NCI-H2029 (cell line): ENCODE measurements at regions not wholly inside any gene's neighbourhood (a gene's known extent, or its start where the extent isn't known, plus 50 kb on each side); places are given as distances from the start of the nearest gene placed in this dataset.

Experiments
- DNase-seq: peaks from one replicate; lab custom pipeline; 2025; lab: John Stamatoyannopoulos, UW

DNA sequence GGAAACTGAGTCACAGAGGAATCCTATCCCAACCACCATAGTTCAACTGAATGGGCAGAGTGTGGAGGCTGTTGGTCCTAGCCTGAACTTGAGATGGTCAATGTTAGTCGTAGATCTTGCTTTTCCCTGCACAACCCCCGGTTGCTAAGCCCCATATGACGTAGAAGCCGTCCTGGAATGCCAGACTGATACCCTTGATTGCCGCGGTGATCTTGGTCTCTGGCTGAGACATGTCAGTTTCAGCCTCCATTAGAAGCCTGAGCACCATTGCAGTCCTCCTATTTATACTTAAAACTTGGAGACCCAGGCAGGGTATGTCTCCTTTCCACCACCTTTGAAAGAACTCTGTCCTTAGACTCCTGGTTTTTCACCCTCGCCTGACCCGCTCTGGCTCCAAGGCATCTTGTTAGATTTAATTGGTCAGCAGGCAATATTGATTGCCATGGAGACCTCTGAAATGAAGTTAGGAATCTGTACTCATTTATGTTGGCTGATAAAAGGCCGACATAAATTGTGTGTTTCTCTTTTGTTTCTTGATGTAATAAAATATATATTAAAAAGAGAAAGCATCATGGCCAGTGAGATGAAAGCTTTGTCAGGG, 53.4 kb downstream of the RPLP1 start:
- no peak for DNase-seq

DNA sequence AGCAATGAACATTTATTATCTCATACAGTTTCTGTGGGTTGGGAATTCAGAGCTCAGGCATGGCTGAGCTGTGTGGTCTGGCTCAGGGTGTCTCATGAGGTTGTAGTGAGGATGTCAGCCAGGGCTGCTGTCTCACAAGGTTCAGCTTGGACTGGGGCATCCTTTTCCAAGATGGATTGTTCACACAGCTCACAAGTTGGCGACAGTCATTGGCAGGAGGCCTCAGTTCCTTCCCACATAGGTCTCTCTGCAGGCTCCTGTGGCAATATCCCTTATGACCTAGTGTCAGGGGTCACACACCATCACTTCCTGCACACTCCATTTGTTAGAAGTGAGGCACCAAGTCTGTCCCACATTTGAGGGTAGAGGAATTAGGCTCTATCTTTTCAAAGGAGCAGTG, 56.0 kb downstream of the RPLP1 start:
- no peak for DNase-seq

DNA sequence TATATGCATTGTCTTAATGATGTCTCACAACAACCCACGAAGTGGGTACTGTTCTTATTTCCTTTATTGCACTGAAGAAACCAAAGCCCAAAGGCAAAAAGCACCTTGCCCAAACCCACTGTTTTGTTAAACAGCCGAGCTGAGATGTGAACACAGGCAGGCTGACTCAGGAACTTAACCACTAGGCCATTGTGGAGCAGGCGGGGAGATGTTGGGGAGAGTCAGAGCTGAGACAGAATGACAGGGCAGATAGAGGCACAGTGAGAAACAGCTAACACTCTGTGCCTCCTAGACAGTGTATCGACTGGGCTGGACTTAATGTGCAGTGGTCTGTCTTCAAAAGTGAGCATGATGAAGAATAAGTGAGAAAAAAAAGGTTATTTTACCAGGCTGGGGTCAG, 56.5 kb downstream of the RPLP1 start:
- DNase-seq, result no peak

DNA sequence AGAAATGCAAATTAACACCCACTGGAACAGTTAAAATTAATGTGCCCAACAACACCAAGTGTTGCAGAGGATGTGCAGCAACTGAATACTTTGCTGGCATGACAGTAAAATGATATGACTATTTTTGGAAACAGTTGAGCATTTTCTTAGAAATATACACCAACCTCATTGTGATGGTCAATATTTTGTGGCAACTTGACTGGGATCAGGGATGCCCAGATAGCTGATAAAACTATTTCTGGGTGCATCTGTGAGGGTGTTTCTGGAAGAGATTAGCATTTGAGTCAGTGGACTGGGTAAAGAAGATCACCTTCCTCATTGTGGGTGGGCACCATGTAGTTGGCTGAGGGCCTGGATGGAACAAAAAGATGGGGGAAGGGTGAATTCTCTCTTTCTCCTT, 57.9 kb downstream of the RPLP1 start:
- DNase-seq, result no peak

DNA sequence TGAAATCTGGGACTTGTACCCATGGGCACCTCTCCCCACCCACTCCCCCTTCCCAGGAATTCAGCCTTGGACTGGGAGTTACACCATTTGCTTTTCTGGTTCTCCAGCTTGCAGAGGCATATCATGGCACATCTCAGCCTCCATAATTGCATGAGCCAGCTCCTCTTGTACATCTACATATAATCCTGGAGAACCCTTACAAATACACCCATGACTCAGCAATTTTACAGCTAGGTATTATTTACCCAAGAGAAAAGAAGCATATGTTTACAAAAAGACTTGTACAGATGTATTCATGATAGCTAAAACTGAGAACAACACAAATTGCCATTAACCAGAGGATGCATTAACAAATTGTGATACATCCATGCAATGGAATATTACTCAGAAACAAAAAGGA, 58.4 kb downstream of the RPLP1 start:
- DNase-seq, result no peak

DNA sequence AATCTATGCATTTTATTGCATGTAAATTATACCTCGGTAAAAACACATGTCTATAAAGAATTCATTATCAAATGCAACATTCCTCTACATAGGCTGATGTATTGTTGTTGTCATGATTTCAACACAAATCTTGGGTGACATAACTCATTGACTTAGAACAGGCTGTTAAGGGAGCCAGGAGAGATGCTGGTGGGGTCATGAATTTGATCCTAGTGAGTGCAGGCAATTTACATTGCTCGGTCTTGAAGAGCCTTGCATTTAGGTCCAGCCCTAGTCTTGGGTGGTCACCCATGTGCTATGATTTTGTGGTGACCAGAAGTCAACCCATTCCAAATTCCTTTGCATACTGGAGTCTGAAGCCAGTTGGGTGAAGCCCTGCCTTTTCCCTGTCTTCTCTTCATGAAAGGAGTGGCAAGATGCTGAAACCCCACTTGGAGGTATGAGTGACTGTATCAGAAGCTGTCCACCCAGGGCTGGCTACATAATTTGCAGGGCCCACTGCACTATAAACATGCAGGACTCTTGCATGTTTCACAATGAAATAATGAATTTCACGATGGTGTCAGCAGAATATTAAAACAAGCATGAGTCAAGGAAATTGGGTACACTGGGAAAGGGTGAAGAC, 59.2 kb downstream of the RPLP1 start:
- no peak for DNase-seq

DNA sequence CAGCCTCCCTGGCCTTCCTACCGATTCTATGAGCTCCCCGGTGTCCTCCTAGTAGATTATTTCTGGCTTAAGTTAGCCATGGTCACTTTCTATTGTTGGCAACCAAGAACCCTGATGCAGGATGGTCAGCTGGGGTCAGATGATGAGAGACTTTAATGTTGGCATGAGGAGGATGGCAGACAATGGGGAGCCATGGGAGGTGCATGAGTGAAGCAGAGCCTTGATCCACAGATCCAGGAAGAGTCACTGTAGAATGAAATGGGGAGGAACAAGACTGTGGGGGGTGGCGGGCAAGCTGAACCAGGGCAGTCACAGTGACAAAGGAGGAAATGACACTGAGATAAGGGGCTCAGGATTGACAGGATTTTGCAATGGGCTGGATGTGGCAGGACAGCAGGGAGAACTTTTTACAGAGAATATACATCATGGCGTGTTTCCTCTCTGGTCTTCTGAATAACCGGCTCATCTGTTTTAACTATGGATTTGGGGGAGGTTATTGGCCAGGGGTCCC, 60.9 kb downstream of the RPLP1 start:
- DNase-seq, result no peak

DNA sequence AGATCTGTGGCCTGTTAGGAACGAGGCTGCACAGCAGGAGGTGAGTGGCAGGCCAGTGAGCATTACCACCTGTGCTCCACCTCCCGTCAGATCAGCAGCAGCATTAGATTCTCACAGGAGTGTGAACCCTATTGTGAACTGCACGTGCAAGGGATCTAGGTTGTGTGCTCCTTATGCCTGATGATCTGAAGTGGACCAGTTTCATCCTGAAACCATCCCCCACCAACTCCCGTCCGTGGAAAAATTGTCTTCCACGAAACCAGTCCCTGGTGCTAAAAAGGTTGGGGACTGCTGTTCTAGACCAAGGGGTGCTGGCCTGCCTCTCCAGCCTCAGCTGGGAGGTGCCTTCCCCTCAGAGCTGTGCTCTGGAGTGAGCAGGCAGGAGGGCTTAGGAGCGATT, 61.4 kb downstream of the RPLP1 start:
- DNase-seq, result no peak

DNA sequence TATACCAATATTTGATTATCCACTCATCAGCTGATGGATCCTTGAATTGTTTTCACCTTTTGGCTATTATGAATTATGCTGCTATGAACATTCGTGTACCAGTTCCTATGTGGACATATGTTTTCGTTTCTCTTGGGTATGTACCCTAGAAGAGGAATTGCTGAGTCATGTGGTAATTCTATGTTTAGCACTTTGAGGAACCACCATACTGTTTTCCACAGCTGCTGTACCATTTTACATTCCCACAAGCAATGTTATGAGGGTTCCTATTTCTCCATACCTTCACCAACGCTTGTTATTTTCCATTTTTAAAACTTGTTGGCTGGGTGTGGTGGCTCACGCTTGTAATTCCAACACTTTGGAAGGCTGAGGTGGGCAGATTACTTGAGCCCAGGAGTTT, 62.9 kb downstream of the RPLP1 start:
- DNase-seq, result no peak

DNA sequence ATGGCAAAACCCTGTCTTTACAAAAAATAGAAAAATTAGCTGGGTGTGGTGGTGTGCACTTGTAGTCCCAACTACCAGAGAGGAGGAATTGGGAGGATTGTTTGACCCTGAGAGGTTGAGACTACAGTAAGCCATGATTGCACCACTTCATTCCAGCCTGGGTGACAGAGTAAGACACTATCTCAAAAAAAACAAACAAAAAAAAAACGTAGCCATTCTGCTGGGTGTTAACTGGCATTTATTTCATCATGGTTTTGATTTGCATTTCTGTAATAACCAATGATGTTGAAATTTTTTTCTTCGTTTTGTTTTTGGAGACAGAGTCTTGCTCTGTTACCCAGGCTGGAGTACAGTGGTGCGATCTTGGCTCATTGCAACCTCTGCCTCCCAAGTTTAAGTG, 63.3 kb downstream of the RPLP1 start:
- no peak for DNase-seq

DNA sequence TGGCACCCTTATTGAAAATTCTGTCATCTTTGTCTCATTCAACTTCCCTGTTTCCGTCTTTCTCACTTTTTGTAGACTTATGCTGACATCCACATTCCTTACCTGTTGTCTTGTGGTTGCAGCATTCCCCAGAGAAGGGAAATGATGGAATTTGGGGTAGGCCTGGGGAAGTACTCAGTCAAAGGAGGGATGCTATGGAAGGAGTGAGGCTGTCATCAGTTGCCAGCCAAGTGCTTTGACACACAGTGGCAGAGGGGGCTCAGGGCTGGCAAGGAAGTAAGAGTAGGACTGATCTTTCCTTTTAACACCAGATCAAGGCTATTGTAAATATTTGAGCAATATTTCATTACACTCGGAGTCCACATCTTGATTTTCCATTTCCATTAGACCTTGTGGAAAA, 64.4 kb downstream of the RPLP1 start:
- no peak for DNase-seq

DNA sequence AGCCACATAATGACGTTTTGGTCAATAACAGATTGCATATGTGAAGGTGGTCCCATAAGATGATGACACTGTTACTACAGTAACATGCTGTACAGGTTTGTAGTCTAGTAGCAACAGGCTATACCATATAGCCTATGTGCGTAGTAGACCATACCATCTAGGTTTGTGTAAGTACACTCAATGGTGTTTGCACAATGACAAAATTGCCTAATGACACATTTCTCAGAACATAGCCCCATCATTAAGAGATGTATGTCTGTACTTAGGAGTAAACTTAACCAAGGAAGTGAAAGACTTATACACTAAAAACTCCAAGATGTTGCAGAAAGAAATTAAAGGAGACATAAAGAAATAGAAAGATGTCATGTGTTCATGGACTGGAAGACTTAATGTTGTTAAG, 66.2 kb downstream of the RPLP1 start:
- no peak for DNase-seq

DNA sequence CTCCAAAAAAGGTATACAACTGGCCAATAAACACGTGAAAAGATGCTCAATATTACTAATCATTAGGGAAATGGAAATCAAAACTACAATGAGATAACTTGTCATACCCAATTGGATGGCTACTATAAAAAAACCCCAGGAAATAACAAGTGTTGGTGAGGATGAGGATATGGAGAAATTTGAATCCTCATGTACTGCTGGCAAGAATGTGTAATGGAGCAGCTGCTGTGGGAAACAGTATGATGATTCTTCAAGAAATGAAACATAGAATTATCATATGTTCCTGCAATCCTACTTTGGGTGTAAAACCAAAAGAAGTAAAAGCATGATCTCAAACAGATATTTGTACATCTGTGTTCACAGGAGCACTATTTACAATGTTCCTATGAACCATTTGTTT, 67.4 kb downstream of the RPLP1 start:
- DNase-seq, result no peak

DNA sequence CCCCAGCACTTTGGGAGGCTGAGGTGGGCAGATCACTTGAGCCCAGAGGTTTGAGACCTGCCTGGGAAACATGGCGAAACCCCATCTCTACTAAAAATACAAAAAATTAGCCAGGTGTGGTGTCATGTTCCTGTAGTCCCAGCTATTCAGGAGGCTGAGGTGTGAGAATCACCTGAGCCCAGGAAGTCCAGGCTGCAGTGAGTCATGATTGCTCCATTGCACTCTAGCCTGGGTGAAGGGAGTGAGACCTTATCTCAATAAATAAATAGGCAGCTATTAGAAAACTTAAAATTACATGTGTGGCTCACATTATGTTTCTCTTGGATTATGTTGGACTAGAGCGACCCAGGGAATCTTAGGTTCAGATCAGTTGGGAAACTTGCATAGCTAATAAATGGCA, 69.7 kb downstream of the RPLP1 start:
- DNase-seq, result no peak

DNA sequence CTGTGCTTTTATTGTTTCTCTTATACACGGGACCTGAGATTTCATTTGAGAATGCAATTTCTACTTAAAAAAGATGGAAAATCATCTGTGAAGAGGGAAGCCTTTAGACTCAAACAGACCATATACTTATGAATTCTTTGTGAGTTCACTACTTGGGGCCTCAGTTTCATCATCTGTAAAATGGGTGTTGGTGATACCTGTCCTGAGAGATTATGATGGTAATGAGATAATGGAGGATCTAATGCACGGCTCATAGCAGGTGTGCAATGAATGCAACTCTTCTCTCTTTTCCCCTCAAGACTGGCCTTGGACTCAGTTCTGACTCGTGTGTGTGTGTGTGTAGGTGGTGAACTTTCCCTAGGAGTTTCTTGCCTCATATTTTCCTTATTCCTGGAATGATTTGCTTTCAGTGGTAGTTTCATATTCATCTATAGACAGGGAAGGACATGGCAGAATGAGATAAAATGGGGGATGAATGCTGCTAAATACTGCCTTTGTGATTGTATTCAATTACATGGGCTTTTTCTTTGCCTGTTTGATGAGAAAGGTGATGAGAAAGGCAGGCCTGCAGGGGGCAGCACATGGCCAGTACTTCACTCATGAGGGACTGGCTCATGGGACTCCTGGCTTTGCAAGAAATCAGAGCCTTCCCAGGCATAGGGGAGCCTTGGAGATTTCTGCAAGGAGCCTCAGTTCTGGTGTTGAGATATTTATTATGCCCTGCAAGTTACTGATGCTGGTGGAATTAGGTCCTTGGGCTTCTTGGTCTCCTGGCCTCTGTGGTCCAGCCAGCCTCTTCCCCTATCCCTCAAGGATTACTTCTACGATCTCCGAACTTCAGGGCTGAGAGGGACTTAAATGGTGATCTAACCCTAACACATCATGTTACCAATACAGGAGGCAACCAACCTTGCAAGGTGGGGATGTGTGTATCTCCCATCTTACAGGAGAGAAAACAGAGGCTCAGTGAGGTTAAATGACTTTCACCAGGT, 70.7 kb downstream of the RPLP1 start:
- peak; percentile 47 for DNase-seq

DNA sequence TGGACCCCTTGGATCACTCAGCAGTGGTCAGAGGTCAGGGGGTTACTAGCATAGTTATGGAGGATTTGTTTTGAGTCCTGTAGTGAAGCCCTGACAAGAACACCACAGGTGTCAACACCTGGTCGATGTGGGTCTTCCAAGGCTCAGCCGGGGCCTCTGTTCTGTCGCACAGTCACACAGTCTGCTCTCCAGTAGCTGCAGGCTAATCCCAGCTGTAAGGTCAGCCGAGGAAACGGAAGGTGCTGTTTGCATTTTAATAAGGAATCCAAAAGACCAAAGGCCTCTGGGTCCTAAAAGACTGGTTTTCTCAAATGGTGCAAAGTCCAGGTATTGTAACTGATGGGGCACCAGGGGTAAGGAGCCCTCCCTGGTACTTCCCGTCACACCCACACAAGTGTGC, 71.7 kb downstream of the RPLP1 start:
- no peak for DNase-seq

DNA sequence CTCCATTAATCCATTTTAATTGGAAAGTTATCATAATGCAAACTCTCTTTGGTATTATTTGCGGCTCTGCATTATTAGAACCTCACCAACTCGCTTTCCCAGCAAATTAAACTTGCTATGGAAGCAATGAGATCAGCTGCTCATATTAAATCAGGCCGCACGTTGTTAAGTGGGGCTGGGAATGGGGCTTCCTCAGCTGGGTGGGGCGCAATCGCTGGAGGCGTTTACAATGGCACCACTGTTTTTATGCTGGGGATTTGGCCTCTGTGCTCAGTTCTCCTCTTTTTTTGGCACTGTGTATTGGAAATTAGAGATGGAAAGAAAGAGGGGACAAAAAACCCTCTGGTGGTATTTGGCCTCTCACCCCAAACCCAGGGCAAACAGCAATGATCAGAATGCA, 72.2 kb downstream of the RPLP1 start:
- DNase-seq, result no peak

DNA sequence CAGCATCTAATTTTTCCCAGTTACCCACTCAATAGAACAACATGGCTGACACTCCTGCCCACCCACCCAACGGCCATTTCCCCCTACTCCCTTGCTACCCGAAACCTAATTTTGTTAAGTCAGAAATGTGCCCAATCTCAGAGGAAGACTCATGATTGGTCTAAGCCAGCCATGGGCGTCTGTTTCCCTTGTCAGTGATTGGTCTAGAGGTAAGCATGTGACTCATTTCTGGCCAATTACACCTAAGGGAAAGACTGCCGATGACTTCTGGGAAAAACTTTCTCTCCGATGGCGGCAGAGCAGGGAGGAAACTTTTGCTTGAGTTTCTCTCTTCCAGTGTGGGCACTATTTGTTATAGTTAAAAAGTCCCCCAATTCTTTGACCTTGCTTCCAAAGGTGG, 72.9 kb downstream of the RPLP1 start:
- DNase-seq, result no peak

DNA sequence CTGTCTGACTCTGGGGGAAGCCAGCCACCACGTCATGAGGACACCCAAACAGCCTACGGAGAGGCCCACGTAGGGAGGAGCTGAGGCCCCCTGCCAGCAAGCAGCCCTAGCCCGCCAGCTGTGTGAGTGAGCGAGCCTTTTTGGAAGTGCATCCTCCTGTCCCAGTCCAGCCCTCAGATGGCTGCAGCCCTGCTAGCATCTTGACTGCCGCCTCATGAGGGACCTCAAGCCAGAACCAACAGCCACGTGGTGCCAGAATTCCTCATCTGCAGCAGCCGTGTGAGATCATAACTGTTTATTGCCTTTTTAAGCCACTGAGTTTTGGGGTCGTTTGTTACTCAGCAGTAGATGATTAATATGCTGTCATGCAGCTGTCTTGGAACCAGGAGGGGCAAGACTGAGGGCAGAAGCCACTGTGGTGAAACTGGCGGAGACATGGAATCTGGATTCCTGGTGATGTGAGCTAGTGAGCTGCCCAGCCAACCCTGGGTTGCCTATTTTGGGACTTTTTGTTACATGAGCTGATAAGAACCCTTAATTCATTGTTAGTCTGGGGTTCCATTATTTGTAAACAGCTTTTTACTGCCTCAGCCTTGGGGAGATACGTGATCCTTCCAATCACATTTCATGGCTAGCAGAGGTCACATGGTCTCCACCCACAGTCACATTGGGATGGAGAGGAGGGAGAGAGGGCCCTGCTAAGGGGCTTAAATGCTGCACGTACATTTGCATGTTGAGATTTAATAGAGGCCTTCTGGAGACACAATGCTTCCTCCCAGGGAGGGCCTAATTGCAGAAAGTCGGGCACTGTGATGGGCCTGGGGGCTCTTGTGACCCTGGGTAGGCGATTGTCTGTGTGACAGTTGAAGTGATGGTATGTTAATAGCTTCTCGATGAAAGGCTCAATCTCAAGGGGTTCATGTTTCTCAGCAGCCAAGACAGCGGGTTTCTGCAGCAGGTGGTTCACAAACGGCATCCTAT, 73.8 kb downstream of the RPLP1 start:
- no peak for DNase-seq

DNA sequence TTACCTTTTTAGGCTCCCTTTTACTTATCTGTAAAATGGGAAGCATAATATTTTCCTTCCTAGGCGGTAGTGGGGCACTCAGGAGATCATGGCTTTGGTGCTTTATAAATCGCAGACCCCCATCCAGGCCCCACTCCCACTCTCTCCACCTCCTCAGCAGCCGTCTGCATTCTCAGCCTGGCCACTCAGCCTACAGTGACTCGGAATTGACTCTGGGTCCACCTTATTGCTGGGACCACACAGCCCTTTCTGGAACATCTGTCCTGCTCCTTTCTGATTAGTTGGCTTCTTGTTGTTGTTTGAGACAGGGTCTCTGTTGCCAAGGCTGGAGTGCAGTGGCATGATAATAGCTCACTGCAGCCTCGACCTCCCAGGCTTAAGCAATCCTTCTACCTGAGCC, 76.5 kb downstream of the RPLP1 start:
- no peak for DNase-seq

DNA sequence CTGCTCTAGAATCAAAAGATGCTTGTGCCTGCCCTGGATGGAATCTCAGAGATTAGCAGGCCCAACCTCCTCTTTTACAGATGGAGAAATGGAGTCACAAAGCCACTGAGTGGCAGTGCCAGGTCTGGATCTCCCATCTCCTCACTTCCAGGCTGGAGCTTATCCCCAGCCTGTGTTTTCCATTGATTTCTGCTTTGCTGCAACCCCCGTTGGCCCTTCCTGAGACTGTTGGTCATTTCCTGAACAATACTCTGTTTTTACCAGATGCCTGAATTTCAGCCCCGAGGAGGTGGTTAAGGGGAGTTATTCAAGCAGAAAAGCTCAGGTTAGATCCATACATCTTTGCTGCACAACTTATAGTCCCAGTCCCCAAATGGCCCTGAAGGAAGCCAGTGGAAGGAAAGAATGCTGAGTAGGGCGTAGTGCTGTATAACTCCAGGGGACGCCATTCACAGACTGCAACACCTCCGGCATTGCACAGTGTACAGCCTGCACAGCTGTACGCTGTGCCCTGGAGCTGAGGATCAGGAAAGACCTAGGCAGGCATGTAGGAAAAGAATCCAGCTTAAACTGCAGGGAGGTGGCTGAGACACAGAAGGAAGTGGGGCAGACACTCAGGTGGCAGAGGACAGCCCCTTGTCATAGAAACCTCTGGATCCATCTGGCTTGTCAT, 77.5 kb downstream of the RPLP1 start:
- no peak for DNase-seq
